ENCODE measurements at regions not wholly inside any gene's neighbourhood (a gene's known extent, or its start where the extent isn't known, plus 50 kb on each side); places are given as distances from the start of the nearest gene placed in this dataset.

GRCh38 chr14:29197557-29197956 is 431.0 kb downstream of the FOXG1 start:
- DNase-seq (ENCODE audit: low read depth in 4 of 4, low spot score in 2 of 4): no peak

GRCh38 chr14:29205658-29206057 is 439.1 kb downstream of the FOXG1 start:
- no peak for DNase-seq (ENCODE audit: low read depth in 4 of 4, low spot score in 2 of 4)

- no peak for DNase-seq (ENCODE audit: low read depth in 4 of 4, low spot score in 2 of 4)
These were observed 449.3 kb downstream of the FOXG1 start for GRCh38 chr14:29215853-29216252.

GRCh38 chr14:29216268-29217232 is 450.0 kb downstream of the FOXG1 start:
- DNase-seq (ENCODE audit: low read depth in 4 of 4, low spot score in 2 of 4): no peak

GRCh38 chr14:29217813-29218450 is 451.3 kb downstream of the FOXG1 start:
- DNase-seq (ENCODE audit: low read depth in 4 of 4, low spot score in 2 of 4): no peak

DNA sequence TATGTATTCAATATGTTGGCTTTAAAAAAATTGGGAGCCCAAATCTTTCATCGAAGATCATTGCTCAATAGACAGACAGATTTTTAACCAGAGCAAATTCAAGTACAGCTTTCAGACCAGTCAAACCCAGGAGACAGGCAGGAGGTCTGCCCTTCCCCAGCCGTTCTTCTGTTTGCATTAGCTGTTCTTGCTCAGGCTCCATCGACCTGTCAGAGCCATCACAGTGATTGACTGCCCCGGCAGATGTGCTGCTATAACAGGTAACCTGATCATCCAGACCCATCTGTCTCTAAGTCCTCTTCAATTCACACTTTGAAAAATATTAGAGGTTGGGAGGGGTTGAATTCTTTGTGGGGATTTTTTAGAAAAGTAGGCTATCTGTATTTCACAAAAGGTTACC is 453.5 kb downstream of the FOXG1 start:
- DNase-seq (ENCODE audit: low read depth in 4 of 4, low spot score in 2 of 4): no peak

DNA sequence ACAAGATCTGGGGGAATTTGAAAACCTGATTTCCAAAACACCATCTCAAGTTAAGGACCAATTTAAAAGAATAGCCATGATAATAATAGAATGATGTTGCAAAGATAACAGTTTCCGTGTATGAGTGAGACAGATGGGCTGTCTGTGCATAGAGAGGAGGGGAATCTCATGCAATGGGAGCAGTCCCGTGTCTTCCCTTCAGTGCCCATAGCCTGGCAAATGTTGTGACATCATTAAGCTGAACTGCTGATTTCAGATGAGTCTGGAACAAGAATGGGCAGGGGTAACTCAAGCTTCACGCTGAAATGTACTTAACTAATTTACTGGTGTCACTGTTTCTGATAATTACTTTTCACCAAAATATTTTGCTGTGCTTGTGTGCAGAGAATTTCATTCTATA is 454.0 kb downstream of the FOXG1 start:
- DNase-seq (ENCODE audit: low read depth in 4 of 4, low spot score in 2 of 4): no peak

- no peak for DNase-seq (ENCODE audit: low read depth in 4 of 4, low spot score in 2 of 4)
These were observed 455.4 kb downstream of the FOXG1 start for GRCh38 chr14:29222006-29222405.

DNA sequence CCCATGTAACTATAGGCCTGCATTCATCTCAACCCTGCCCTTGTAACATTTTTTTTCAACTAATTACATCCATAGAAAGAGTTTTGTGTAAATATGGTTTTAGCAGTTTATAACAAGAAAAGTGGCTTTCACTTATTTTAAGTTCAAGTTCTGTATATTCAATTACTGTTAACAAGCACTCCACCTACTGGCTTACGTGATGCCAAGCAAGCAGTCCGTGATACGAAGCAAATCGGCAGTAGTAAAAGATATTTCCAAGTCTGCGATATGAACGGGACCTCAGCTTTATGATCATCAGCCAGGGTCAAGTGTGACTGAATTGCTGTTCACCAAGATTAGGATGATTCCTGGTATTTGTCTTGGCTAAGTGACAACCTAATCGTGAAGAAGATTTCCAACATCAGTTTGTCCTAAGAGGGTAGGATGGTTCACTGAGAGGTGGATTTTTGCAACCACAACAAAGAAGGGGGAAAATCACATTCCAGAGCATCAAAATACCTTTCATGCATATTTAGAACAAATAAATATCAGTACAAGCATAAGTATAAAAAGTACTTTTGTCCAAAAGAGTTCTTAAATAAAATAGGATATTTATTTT is 456.2 kb downstream of the FOXG1 start:
- no peak for DNase-seq (ENCODE audit: low read depth in 4 of 4, low spot score in 2 of 4)

GRCh38 chr14:29223947-29224346 is 457.4 kb downstream of the FOXG1 start:
- DNase-seq (ENCODE audit: low read depth in 4 of 4, low spot score in 2 of 4): no peak

DNA sequence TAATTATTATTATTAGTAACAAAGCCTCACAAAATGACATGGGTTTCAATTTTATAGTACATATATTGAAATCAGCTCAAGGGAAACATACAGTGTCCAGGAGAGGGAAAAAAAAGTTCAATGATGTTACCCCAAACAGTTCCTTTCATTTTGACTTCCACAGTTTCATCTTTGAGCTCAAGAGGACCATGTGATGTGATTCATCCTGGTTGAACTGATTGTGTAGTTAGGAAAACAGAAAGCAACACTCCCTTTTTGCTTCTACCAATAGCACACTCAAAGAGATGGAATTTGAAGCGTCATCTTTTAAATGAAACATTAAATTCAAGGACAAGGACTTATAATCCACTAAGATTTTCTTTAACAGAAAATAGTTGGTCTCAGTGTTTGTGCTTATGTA is 461.0 kb downstream of the FOXG1 start:
- DNase-seq (ENCODE audit: low read depth in 4 of 4, low spot score in 2 of 4): no peak

GRCh38 chr14:29232153-29232552 is 465.6 kb downstream of the FOXG1 start:
- DNase-seq (ENCODE audit: low read depth in 4 of 4, low spot score in 2 of 4): no peak

DNA sequence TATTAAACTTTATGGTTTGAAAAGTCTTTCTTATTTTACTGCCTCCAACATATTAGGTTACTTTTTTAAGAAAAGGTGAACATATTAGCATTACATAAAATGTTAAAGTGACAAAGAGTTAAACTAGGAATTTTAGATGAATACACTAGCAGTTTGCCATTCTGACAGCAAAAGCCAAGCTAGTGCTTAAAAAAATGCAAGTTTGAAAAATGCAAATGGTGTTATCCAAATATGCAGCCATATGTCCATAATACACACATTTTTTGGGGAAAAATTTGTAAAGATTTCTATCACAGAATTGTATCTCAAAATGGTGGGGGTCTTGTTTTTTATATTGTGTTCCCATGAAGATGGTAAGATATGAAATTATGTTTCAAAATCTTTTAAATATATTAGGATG is 466.1 kb downstream of the FOXG1 start:
- no peak for DNase-seq (ENCODE audit: low read depth in 4 of 4, low spot score in 2 of 4)

DNA sequence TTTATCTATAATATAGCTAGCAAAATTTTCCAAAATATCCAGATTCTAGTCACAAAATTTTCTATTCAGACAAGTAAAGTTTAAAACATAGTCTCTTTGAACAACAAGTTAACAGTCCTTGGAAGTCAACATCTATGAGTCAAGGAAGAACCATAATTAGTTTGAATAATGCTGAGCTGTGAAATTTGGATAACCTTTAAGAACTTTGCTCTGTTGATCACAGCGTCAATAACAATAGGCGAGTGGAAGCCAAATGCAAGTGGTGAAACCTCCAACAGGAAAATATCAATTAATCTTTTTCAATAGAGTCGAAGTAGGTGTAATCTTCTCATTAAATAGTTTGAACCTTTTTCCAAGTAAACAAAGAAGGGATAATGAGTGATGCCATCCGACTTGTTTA is 466.6 kb downstream of the FOXG1 start:
- no peak for DNase-seq (ENCODE audit: low read depth in 4 of 4, low spot score in 2 of 4)

DNA sequence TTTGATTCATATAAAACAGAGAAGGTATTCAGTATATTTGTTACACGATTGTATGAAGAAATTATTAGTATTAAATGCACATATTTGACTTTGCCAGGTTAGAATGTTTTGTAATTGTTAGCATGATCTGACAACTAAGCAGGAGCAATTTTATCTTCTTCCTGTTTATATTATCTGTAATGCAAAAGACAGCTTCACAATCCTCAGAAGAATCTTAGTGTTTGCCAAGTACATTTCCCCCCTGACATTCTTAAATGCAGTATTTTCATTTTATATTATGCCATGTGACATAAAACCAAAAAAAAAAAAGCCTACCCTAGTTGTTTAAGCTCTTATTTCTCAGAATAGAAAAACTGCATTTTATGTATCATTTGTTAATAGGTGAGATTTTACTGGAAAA is 469.4 kb downstream of the FOXG1 start:
- DNase-seq (ENCODE audit: low read depth in 4 of 4, low spot score in 2 of 4): no peak

- DNase-seq (ENCODE audit: low read depth in 4 of 4, low spot score in 2 of 4): no peak
These were observed 469.8 kb downstream of the FOXG1 start for GRCh38 chr14:29236401-29236800.

DNA sequence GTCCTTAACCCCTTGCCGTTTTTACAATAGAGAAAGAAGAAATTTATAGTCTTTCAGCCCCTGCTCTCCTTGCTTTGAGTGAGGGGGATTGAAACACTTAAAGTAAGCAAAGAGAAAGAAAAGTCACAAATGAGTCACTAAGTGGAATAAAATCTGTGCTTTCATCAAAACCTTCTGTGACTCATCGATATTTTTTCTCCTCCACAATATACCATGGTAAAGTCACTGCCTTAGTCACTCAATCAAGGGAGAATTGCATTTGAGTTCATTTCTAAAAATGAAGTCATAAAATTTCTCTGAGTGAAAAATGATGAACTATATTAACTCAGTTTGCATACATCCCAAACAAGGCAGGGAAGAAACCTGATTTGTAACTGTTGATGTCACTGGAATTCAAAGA is 470.3 kb downstream of the FOXG1 start:
- no peak for DNase-seq (ENCODE audit: low read depth in 4 of 4, low spot score in 2 of 4)

DNA sequence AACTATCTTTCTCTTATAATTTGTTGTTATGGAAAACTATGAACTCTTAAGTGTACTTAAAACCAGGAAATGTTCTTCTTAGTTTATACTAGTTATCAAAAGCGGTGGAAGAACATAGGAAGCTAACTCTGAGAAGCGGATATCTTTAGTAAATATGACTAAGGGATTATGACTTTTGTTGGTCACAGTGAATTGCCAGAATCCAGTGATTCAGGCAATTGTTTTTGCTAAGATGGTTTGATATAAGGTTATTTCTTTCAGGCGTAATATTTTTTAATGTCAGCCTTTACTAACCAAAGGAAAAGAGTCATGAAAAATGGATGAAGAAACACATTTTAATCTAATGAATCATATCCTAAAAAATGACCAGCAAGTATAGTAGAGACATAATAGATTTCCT is 473.5 kb downstream of the FOXG1 start:
- no peak for DNase-seq (ENCODE audit: low read depth in 4 of 4, low spot score in 2 of 4)

- DNase-seq (ENCODE audit: low read depth in 4 of 4, low spot score in 2 of 4): no peak
These were observed 476.5 kb downstream of the FOXG1 start for GRCh38 chr14:29242755-29243754.

- no peak for DNase-seq (ENCODE audit: low read depth in 4 of 4, low spot score in 2 of 4)
These were observed 489.1 kb downstream of the FOXG1 start for GRCh38 chr14:29255692-29256091.

Measured in left renal cortex interstitium (tissue), 4 donors.